GM23248 (cell line): ENCODE measurements at regions not wholly inside any gene's neighbourhood (a gene's known extent, or its start where the extent isn't known, plus 50 kb on each side); places are given as distances from the start of the nearest gene placed in this dataset.

Experiments
- EZH2 ChIP-seq: fragments of 200-600 bp; sonication (generic); IDR thresholded peaks from 2 replicates; pipeline ENCODE4 v1.6.1; 2018; ENCODE audit warnings: antibody characterized with exemption, mild to moderate bottlenecking; ENCODE audit not compliant: insufficient read depth, poor library complexity, severe bottlenecking
- EZH2phosphoT487 ChIP-seq: fragments of 200-600 bp; sonication (generic); IDR thresholded peaks from 2 replicates; pipeline ENCODE4 v1.6.1; 2018; ENCODE audit warnings: antibody characterized with exemption, moderate library complexity, mild to moderate bottlenecking, low read depth; ENCODE audit not compliant: insufficient read depth

GRCh38 chr9:88773126-88773525 is 218.1 kb upstream of the S1PR3 start:
- TF ChIP-seq EZH2 (no peak), EZH2phosphoT487 (no peak)
